IMR-90 (cell line): ENCODE measurements at regions not wholly inside any gene's neighbourhood (a gene's known extent, or its start where the extent isn't known, plus 50 kb on each side); places are given as distances from the start of the nearest gene placed in this dataset.

Source experiments
- ATAC-seq: fragments of 200-7000 bp; cut with Tn5 transposase; 2 replicates; pipeline ENCODE4 v1.9.1; 2020; ENCODE audit warnings: low read depth, mild to moderate bottlenecking, moderate library complexity
- BruUV-seq: library from RNA; stranded (reverse); fragments of 400-500 nt; replicated peaks from 2 replicates; lab custom pipeline; 2021; lab: Mats Ljungman, UMichigan
- CTCF ChIA-PET: fragments of 300-600 bp; formaldehyde crosslinking; extraction: SDS; loops from one replicate; lab custom pipeline; 2021; ENCODE audit warnings: antibody characterized with exemption; lab: Yijun Ruan, JAX
- POLR2A ChIA-PET: fragments of 300-600 bp; sonication (Branson Sonifier 250); formaldehyde crosslinking; loops from one replicate; lab custom pipeline; 2022; ENCODE audit warnings: antibody characterized with exemption; ENCODE audit not compliant: unreplicated experiment; lab: Charles Lee
- DNase-seq: peaks from one replicate; pipeline ENCODE4 v3.0.0; 2013
- H2AFZ ChIP-seq: replicated peaks from 2 replicates; pipeline ENCODE3; 2013; ENCODE audit warnings: low read length, mild to moderate bottlenecking; ENCODE audit not compliant: poor library complexity
- H2AK5ac ChIP-seq: 2 replicates; pipeline ENCODE4 v1.6.1; 2013; ENCODE audit warnings: low read depth, low read length, inconsistent platforms
- H2AK9ac ChIP-seq: replicated peaks from 2 replicates; pipeline ENCODE3; 2013; ENCODE audit warnings: mild to moderate bottlenecking, low read depth, low read length, moderate library complexity; ENCODE audit not compliant: poor library complexity
- H2BK120ac ChIP-seq: 2 replicates; pipeline ENCODE4 v1.6.1; 2013; ENCODE audit warnings: low read depth, low read length, inconsistent platforms
- H2BK15ac ChIP-seq: 3 replicates; pipeline ENCODE4 v1.6.1; 2013; ENCODE audit warnings: low read depth, low read length, inconsistent platforms
- H2BK20ac ChIP-seq: 2 replicates; pipeline ENCODE4 v1.6.1; 2013; ENCODE audit warnings: low read depth, mild to moderate bottlenecking, inconsistent platforms, low read length, moderate library complexity
- H2BK5ac ChIP-seq: 2 replicates; pipeline ENCODE4 v1.6.1; 2013; ENCODE audit warnings: mild to moderate bottlenecking, low read depth, low read length, inconsistent platforms; ENCODE audit not compliant: poor library complexity, severe bottlenecking
- H3K14ac ChIP-seq: replicated peaks from 2 replicates; pipeline ENCODE4 v1.6.1; 2013; ENCODE audit warnings: low read depth, low read length, inconsistent platforms
- H3K18ac ChIP-seq: 2 replicates; pipeline ENCODE4 v1.6.1; 2013; ENCODE audit warnings: low read depth, low read length, control low read depth
- H3K23ac ChIP-seq: 2 replicates; pipeline ENCODE4 v1.6.1; 2013; ENCODE audit warnings: low read depth, low read length, inconsistent platforms
- H3K27ac ChIP-seq: 2 replicates; pipeline ENCODE4 v1.5.1; 2013; ENCODE audit warnings: mild to moderate bottlenecking, control low read depth, low read length; ENCODE audit not compliant: insufficient read depth
- H3K27me3 ChIP-seq: 2 replicates; pipeline ENCODE4 v1.6.1; 2013; ENCODE audit warnings: low read length; ENCODE audit not compliant: control insufficient read depth, insufficient read depth
- H3K36me3 ChIP-seq: 2 replicates; pipeline ENCODE4 v1.6.1; 2013; ENCODE audit warnings: low read length, mixed read lengths; ENCODE audit not compliant: control insufficient read depth, insufficient read depth
- H3K4ac ChIP-seq: 2 replicates; pipeline ENCODE4 v1.6.1; 2013; ENCODE audit warnings: low read depth, low read length, inconsistent platforms
- H3K4me1 ChIP-seq: 2 replicates; pipeline ENCODE4 v1.6.1; 2013; ENCODE audit warnings: low read length, mixed read lengths; ENCODE audit not compliant: control insufficient read depth, insufficient read depth
- H3K4me2 ChIP-seq: 2 replicates; pipeline ENCODE4 v1.6.1; 2013; ENCODE audit warnings: low read depth, mild to moderate bottlenecking, control low read depth, low read length, moderate library complexity
- H3K4me3 ChIP-seq: 2 replicates; pipeline ENCODE4 v1.5.1; 2013; ENCODE audit warnings: low read depth, mild to moderate bottlenecking, control low read depth, low read length, moderate library complexity; ENCODE audit not compliant: insufficient read depth
- H3K56ac ChIP-seq: 2 replicates; pipeline ENCODE4 v1.6.1; 2013; ENCODE audit warnings: low read length, inconsistent platforms; ENCODE audit not compliant: insufficient read depth; ENCODE audit errors: extremely low read depth
- H3K79me1 ChIP-seq, 2 experiments: 2 replicates each; pipeline ENCODE4 v1.6.1; 2013; ENCODE audit warnings: low read length in 2 of 2, inconsistent platforms in 1 of 2, low read depth in 1 of 2
- H3K9ac ChIP-seq: 2 replicates; pipeline ENCODE4 v1.6.1; 2013; ENCODE audit warnings: low read depth, low read length, control low read depth
- H3K9me1 ChIP-seq: 2 replicates; pipeline ENCODE4 v1.6.1; 2013; ENCODE audit warnings: low read length, inconsistent platforms; ENCODE audit not compliant: insufficient read depth
- H3K9me3 ChIP-seq: 2 replicates; pipeline ENCODE4 v1.6.1; 2013; ENCODE audit warnings: low read length; ENCODE audit not compliant: control insufficient read depth, insufficient read depth
- H4K20me1 ChIP-seq: 2 replicates; pipeline ENCODE4 v1.6.1; 2013; ENCODE audit warnings: low read length, inconsistent platforms; ENCODE audit not compliant: insufficient read depth
- H4K5ac ChIP-seq: 2 replicates; pipeline ENCODE4 v1.6.1; 2013; ENCODE audit warnings: mild to moderate bottlenecking, low read depth, low read length, control low read depth
- H4K8ac ChIP-seq, 2 experiments: 2 replicates each; pipeline ENCODE4 v1.6.1; 2013; ENCODE audit warnings: low read depth in 2 of 2, low read length in 2 of 2, control low read depth in 1 of 2, inconsistent platforms in 1 of 2
- H4K91ac ChIP-seq: 2 replicates; pipeline ENCODE4 v1.6.1; 2013; ENCODE audit warnings: low read depth, low read length, inconsistent platforms; ENCODE audit not compliant: insufficient read depth
- BHLHE40 ChIP-seq: fragments of 150-350 bp; IDR thresholded peaks from 2 replicates; pipeline ENCODE4 v1.6.1; 2016; ENCODE audit warnings: mild to moderate bottlenecking, low read depth, low read length
- CEBPB ChIP-seq: IDR thresholded peaks from 2 replicates; pipeline ENCODE4 v1.6.1; 2012; ENCODE audit warnings: low read depth, low read length, improper control_type of control experiment
- CHD1 ChIP-seq: IDR thresholded peaks from 2 replicates; pipeline ENCODE4 v1.6.1; 2012; ENCODE audit warnings: low read depth, low read length, improper control_type of control experiment
- CTCF ChIP-seq: conservative IDR thresholded peaks from 2 replicates; pipeline ENCODE4 v1.5.1; 2012; ENCODE audit warnings: mild to moderate bottlenecking, low read depth, low read length, improper control_type of control experiment
- ELK1 ChIP-seq: fragments of 150-350 bp; IDR thresholded peaks from 2 replicates; pipeline ENCODE4 v1.6.1; 2016; ENCODE audit warnings: low read depth, mild to moderate bottlenecking, low read length, moderate library complexity, borderline replicate concordance
- FOS ChIP-seq: fragments of 150-350 bp; IDR thresholded peaks from 2 replicates; pipeline ENCODE4 v1.6.1; 2016; ENCODE audit warnings: low read depth, low read length
- MAFK ChIP-seq: IDR thresholded peaks from 2 replicates; pipeline ENCODE4 v1.6.1; 2012; ENCODE audit warnings: low read depth, low read length, improper control_type of control experiment
- MAZ ChIP-seq: IDR thresholded peaks from 2 replicates; pipeline ENCODE4 v1.6.1; 2012; ENCODE audit warnings: low read depth, mild to moderate bottlenecking, low read length, improper control_type of control experiment, moderate library complexity, borderline replicate concordance
- MXI1 ChIP-seq: IDR thresholded peaks from 2 replicates; pipeline ENCODE4 v1.6.1; 2012; ENCODE audit warnings: low read depth, mild to moderate bottlenecking, low read length, moderate library complexity, borderline replicate concordance
- NFE2L2 ChIP-seq: fragments of 150-350 bp; IDR thresholded peaks from 2 replicates; pipeline ENCODE4 v1.6.1; 2016; ENCODE audit warnings: low read depth, mild to moderate bottlenecking, low read length
- POLR2A ChIP-seq: IDR thresholded peaks from 2 replicates; pipeline ENCODE4 v1.6.1; 2012; ENCODE audit warnings: mild to moderate bottlenecking, low read depth, low read length
- RAD21 ChIP-seq: IDR thresholded peaks from 2 replicates; pipeline ENCODE4 v1.6.1; 2012; ENCODE audit warnings: low read length, improper control_type of control experiment
- RCOR1 ChIP-seq: IDR thresholded peaks from 2 replicates; pipeline ENCODE4 v1.6.1; 2012; ENCODE audit warnings: mild to moderate bottlenecking, low read length, improper control_type of control experiment; ENCODE audit not compliant: insufficient replicate concordance
- RFX5 ChIP-seq: IDR thresholded peaks from 2 replicates; pipeline ENCODE4 v1.8.0; 2012; ENCODE audit warnings: low read depth, mild to moderate bottlenecking, low read length, moderate library complexity
- SMC3 ChIP-seq: fragments of 150-350 bp; IDR thresholded peaks from 2 replicates; pipeline ENCODE4 v1.6.1; 2016; ENCODE audit warnings: low read depth, mild to moderate bottlenecking, antibody characterized with exemption, low read length, moderate library complexity
- USF2 ChIP-seq: fragments of 150-350 bp; IDR thresholded peaks from 2 replicates; pipeline ENCODE4 v1.6.1; 2017; ENCODE audit warnings: mild to moderate bottlenecking, antibody characterized with exemption, low read length, low read depth
- WGBS, 2 experiments: methylation state at CpG; one replicate each; pipeline versions ENCODE4 v1.1.5 to v1.1.7; 2013; ENCODE audit warnings: missing lambda C conversion rate in 2 of 2; ENCODE audit not compliant: insufficient read length in 1 of 2; ENCODE audit errors: extremely low coverage in 2 of 2; 5-methylcytosine and 5-hydroxymethylcytosine counted together
- dilution Hi-C: fragments of 300-500 bp; cut with HindIII; formaldehyde crosslinking; loops from one replicate; pipeline ENCODE4 v1.14.3; 2018; ENCODE audit warnings: low sequenced_read_pairs; ENCODE audit not compliant: unreplicated experiment
- in situ Hi-C: fragments of 300-500 bp; cut with MboI; formaldehyde crosslinking; loops from 3 replicates; pipeline ENCODE4 v1.14.3; 2019; ENCODE audit warnings: low sequenced_read_pairs, inconsistent platforms, mixed read lengths
- intact Hi-C: fragments of 100-400 bp; cut with micrococcal nuclease; formaldehyde crosslinking; loops from 2 replicates; pipeline ENCODE4 v1.10.0; 2022

GRCh38 chr14:56860441-56860840, 50.2 kb upstream of the OTX2 start:
- ATAC-seq (no peak), DNase-seq (no peak)
- H3K36me3 ChIP-seq: no peaks in the 10 kb centered on the region
- H2BK5ac ChIP-seq: no peak overlapping the region
- no TSS peak for BruUV-seq
- WGBS, 2 experiments: no CpG with 5 or more reads among the region's 4 CpGs
- H3K4ac ChIP-seq: no peak overlapping the region
- no peak overlapping the region for H3K18ac ChIP-seq
- no peak overlapping the region for H2AK9ac ChIP-seq
- no peaks in the 10 kb centered on the region for H4K20me1 ChIP-seq
- no peaks in the 10 kb centered on the region for H3K9me3 ChIP-seq
- H2BK20ac ChIP-seq: no peak overlapping the region
- H3K4me2 ChIP-seq: no peak overlapping the region
- CTCF ChIA-PET: no interaction called here
- H2BK120ac ChIP-seq: no peak overlapping the region
- H3K27me3 ChIP-seq: no peaks in the 10 kb centered on the region
- no peak overlapping the region for H3K56ac ChIP-seq
- intact Hi-C loops (no loop called here), dilution Hi-C loops (no loop called here), in situ Hi-C loops (no loop called here)
- H3K23ac ChIP-seq: no peak overlapping the region
- H4K91ac ChIP-seq: no peak overlapping the region
- H3K4me1 ChIP-seq: no peaks in the 10 kb centered on the region
- H3K4me3 ChIP-seq: no peak overlapping the region
- POLR2A ChIA-PET: no interaction called here
- H4K5ac ChIP-seq: no peak overlapping the region
- H3K9ac ChIP-seq: no peak overlapping the region
- H4K8ac ChIP-seq: no peak overlapping the region
- no peak overlapping the region for H3K27ac ChIP-seq
- H3K79me1 ChIP-seq: no peaks in the 10 kb centered on the region
- H2AFZ ChIP-seq: no peak overlapping the region
- TF ChIP-seq CEBPB (no peak), RAD21 (no peak), ELK1 (no peak), RFX5 (no peak), CTCF (no peak), MAZ (no peak), NFE2L2 (no peak), FOS (no peak), MAFK (no peak), USF2 (no peak), POLR2A (no peak), MXI1 (no peak), RCOR1 (no peak), BHLHE40 (no peak), SMC3 (no peak), CHD1 (no peak)
- no peak overlapping the region for H2AK5ac ChIP-seq
- H2BK15ac ChIP-seq: no peak overlapping the region
- no peaks in the 10 kb centered on the region for H3K9me1 ChIP-seq
- H3K14ac ChIP-seq: no peak overlapping the region
